Small intestine (tissue), 7 donors: ENCODE measurements at regions not wholly inside any gene's neighbourhood (a gene's known extent, or its start where the extent isn't known, plus 50 kb on each side); places are given as distances from the start of the nearest gene placed in this dataset.

ENCODE experiments used
- DNase-seq, 2 donors: peaks; one replicate each; pipeline versions ENCODE4 v3.0.0 to v3.0.0-alpha.2; 2013
- FAIRE-seq: peaks from 2 replicates; lab custom pipeline; 2012; peaks lifted over from hg19 to GRCh38; lab: Jason Lieb, UNC
- H3K27ac ChIP-seq, 3 donors: one replicate each; pipeline ENCODE4 v1.5.1; 2013; ENCODE audit warnings: low read length in 2 of 3, mild to moderate bottlenecking in 2 of 3, control low read depth in 1 of 3, inconsistent platforms in 1 of 3, low read depth in 1 of 3, moderate library complexity in 1 of 3
- H3K27me3 ChIP-seq, 3 donors: one replicate each; pipeline ENCODE4 v1.6.1; 2013; ENCODE audit warnings: low read length in 3 of 3, inconsistent platforms in 1 of 3; ENCODE audit not compliant: control insufficient read depth in 3 of 3, insufficient read depth in 3 of 3
- H3K36me3 ChIP-seq, 3 donors: one replicate each; pipeline ENCODE4 v1.6.1; 2013; ENCODE audit warnings: low read length in 3 of 3, inconsistent platforms in 1 of 3, low read depth in 1 of 3, mild to moderate bottlenecking in 1 of 3, moderate library complexity in 1 of 3; ENCODE audit not compliant: control insufficient read depth in 3 of 3, insufficient read depth in 2 of 3
- H3K4me1 ChIP-seq, 3 donors: one replicate each; pipeline ENCODE4 v1.6.1; 2013; ENCODE audit warnings: low read length in 2 of 3, inconsistent platforms in 1 of 3, low read depth in 1 of 3, mild to moderate bottlenecking in 1 of 3, moderate library complexity in 1 of 3; ENCODE audit not compliant: control insufficient read depth in 3 of 3, insufficient read depth in 2 of 3
- H3K4me3 ChIP-seq, 3 donors: one replicate each; pipeline ENCODE4 v1.5.1; 2013; ENCODE audit warnings: low read length in 3 of 3, control low read depth in 1 of 3, inconsistent platforms in 1 of 3, low read depth in 1 of 3, mild to moderate bottlenecking in 1 of 3, moderate library complexity in 1 of 3
- H3K9me3 ChIP-seq, 2 donors: one replicate each; pipeline ENCODE4 v1.6.1; 2013; ENCODE audit warnings: low read depth in 1 of 2, low read length in 1 of 2; ENCODE audit not compliant: control insufficient read depth in 2 of 2, insufficient read depth in 1 of 2
- WGBS, 3 donors: extraction: QIAGEN DNeasy Blood & Tissue Kit; methylation state at CpG; one replicate each; pipeline ENCODE4 v1.1.7; 2013; 5-methylcytosine and 5-hydroxymethylcytosine counted together
- donor health status: healthy with polysubstance abuse.
- donor health status: control.
- donor health status: control.
- donor health status: Bipolar disorder and iron deficiency.
- donor health status: healthy.

GRCh38 chr6:139713900-139714506 is 339.6 kb upstream of the CITED2 start:
- H3K9me3 ChIP-seq = no peaks in the 10 kb centered on the region
- WGBS, 3 donors = 84 to 91% (median 90%) methylated on average over 4 of the region's 4 CpGs
- DNase-seq (peak; percentile 18 to 70), FAIRE-seq (no peak)
- no peaks in the 10 kb centered on the region for H3K36me3 ChIP-seq
- H3K4me1 ChIP-seq = peaks cover 0 to 16% (median 0%) of the 10 kb centered on the region in 3 donors
- no peaks in the 10 kb centered on the region for H3K27me3 ChIP-seq
- peak overlapping the region in 1 of 3 donors; percentile 44 for H3K27ac ChIP-seq
- H3K4me3 ChIP-seq = no peak overlapping the region

- Histone ChIP-seq H3K4me1 (peaks cover 0 to 21% (median 1%) of the 10 kb centered on the region in 3 donors), H3K27me3 (no peaks in the 10 kb centered on the region), H3K4me3 (no peak overlapping the region), H3K27ac (no peak overlapping the region), H3K36me3 (no peaks in the 10 kb centered on the region), H3K9me3 (no peaks in the 10 kb centered on the region)
- WGBS, 3 donors = 82 to 94% (median 87%) methylated on average over 3 of the region's 3 CpGs
- DNase-seq (no peak), FAIRE-seq (no peak)
These were observed 339.0 kb upstream of the CITED2 start for GRCh38 chr6:139713424-139713823.

- Histone ChIP-seq H3K27ac (peak overlapping the region in 1 of 3 donors; percentile 15), H3K36me3 (no peaks in the 10 kb centered on the region), H3K27me3 (no peaks in the 10 kb centered on the region), H3K4me1 (peaks cover 0 to 27% (median 6%) of the 10 kb centered on the region in 3 donors), H3K9me3 (no peaks in the 10 kb centered on the region), H3K4me3 (no peak overlapping the region)
- DNase-seq (no peak), FAIRE-seq (no peak)
- 40 to 60% (median 47%) methylated on average over 3 of the region's 3 CpGs for WGBS, 3 donors
These were observed 338.4 kb upstream of the CITED2 start for GRCh38 chr6:139712830-139713229.

- H3K27me3 ChIP-seq = no peaks in the 10 kb centered on the region
- no peaks in the 10 kb centered on the region for H3K9me3 ChIP-seq
- DNase-seq (peak in 1 of 2 donors; percentile 55), FAIRE-seq (no peak)
- H3K4me1 ChIP-seq = peaks cover 0 to 29% (median 6%) of the 10 kb centered on the region in 3 donors
- no peak overlapping the region for H3K27ac ChIP-seq
- H3K4me3 ChIP-seq = no peak overlapping the region
- WGBS, 3 donors = 28 to 63% (median 34%) methylated on average over 2 of the region's 2 CpGs
- H3K36me3 ChIP-seq = no peaks in the 10 kb centered on the region
These were observed 337.5 kb upstream of the CITED2 start for GRCh38 chr6:139711804-139712585.

GRCh38 chr6:139710556-139710955 is 336.1 kb upstream of the CITED2 start:
- Histone ChIP-seq H3K9me3 (peaks cover 0 to 5% of the 10 kb centered on the region in 2 donors), H3K27ac (no peak overlapping the region), H3K4me1 (peaks cover 0 to 33% (median 6%) of the 10 kb centered on the region in 3 donors), H3K36me3 (no peaks in the 10 kb centered on the region), H3K4me3 (no peak overlapping the region), H3K27me3 (no peaks in the 10 kb centered on the region)
- peak in 1 of 2 donors; percentile 7 for DNase-seq
- FAIRE-seq = no peak

GRCh38 chr6:139708337-139709199 is 334.1 kb upstream of the CITED2 start:
- H3K9me3 ChIP-seq = peaks cover 0 to 10% of the 10 kb centered on the region in 2 donors
- no peaks in the 10 kb centered on the region for H3K36me3 ChIP-seq
- no peak overlapping the region for H3K27ac ChIP-seq
- FAIRE-seq (no peak), DNase-seq (peak; percentile 39 to 67)
- H3K4me3 ChIP-seq = no peak overlapping the region
- peaks cover 0 to 26% (median 6%) of the 10 kb centered on the region in 3 donors for H3K4me1 ChIP-seq
- H3K27me3 ChIP-seq = no peaks in the 10 kb centered on the region
- whole genome bisulfite sequencing, 3 donors = 10 to 40% (median 30%) methylated on average over 6 of the region's 6 CpGs

GRCh38 chr6:139706912-139707311 is 332.5 kb upstream of the CITED2 start:
- Histone ChIP-seq H3K27ac (no peak overlapping the region), H3K36me3 (no peaks in the 10 kb centered on the region), H3K27me3 (no peaks in the 10 kb centered on the region), H3K4me1 (peaks cover 0 to 17% (median 6%) of the 10 kb centered on the region in 3 donors), H3K9me3 (peaks cover 0 to 10% of the 10 kb centered on the region in 2 donors), H3K4me3 (no peak overlapping the region)
- DNase-seq = no peak
- whole genome bisulfite sequencing, 3 donors = 39 to 48% (median 43%) methylated on average over 3 of the region's 3 CpGs
- no peak for FAIRE-seq

GRCh38 chr6:139705284-139705683 is 330.8 kb upstream of the CITED2 start:
- peaks cover 0 to 10% of the 10 kb centered on the region in 2 donors for H3K9me3 ChIP-seq
- peaks cover 0 to 17% (median 6%) of the 10 kb centered on the region in 3 donors for H3K4me1 ChIP-seq
- H3K4me3 ChIP-seq = no peak overlapping the region
- no peak for FAIRE-seq
- no peak for DNase-seq
- no peaks in the 10 kb centered on the region for H3K36me3 ChIP-seq
- H3K27ac ChIP-seq = no peak overlapping the region
- no peaks in the 10 kb centered on the region for H3K27me3 ChIP-seq
- WGBS, 3 donors = 96 to 98% (median 97%) methylated on average over 3 of the region's 3 CpGs
